NCI-H2171 (cell line): ENCODE measurements at regions not wholly inside any gene's neighbourhood (a gene's known extent, or its start where the extent isn't known, plus 50 kb on each side); places are given as distances from the start of the nearest gene placed in this dataset.
"Not testable (repeated sequence)": the region's sequence is repeated elsewhere in the genome, so short reads cannot be mapped to it uniquely, and the experiment has no call there.

Experiments used
- DNase-seq: peaks from one replicate; lab custom pipeline; 2025; lab: John Stamatoyannopoulos, UW

- no peak for DNase-seq
Measured at GRCh38 chr10:64023926-64024470, 502.8 kb downstream of the REEP3 start.

- no peak for DNase-seq
Measured at GRCh38 chr10:64033711-64034110, 512.5 kb downstream of the REEP3 start.

- no peak for DNase-seq
Measured at GRCh38 chr10:64036321-64036930, 515.2 kb downstream of the REEP3 start.

- DNase-seq = no peak
Measured at GRCh38 chr10:64037071-64037661, 516.0 kb downstream of the REEP3 start.

GRCh38 chr10:64038107-64038506, 516.9 kb downstream of the REEP3 start:
- DNase-seq = no peak

- no peak for DNase-seq
Measured at GRCh38 chr10:64039198-64039597, 518.0 kb downstream of the REEP3 start.

- no peak for DNase-seq
Measured at GRCh38 chr10:64040781-64041180, 519.6 kb downstream of the REEP3 start.

- peak; percentile 27 for DNase-seq
Measured at GRCh38 chr10:64041185-64041988, 520.2 kb downstream of the REEP3 start.

- DNase-seq = no peak
Measured at GRCh38 chr10:64041989-64042490, 520.8 kb downstream of the REEP3 start.

GRCh38 chr10:64044098-64044497, 522.9 kb downstream of the REEP3 start:
- DNase-seq = no peak

GRCh38 chr10:64044957-64045632, 523.9 kb downstream of the REEP3 start:
- not testable (repeated sequence) for DNase-seq

- DNase-seq = no peak
Measured at GRCh38 chr10:64054392-64054791, 533.2 kb downstream of the REEP3 start.

GRCh38 chr10:64059884-64060283, 538.7 kb downstream of the REEP3 start:
- DNase-seq = no peak

GRCh38 chr10:64060389-64060788, 539.2 kb downstream of the REEP3 start:
- no peak for DNase-seq

- no peak for DNase-seq
Measured at GRCh38 chr10:64062793-64063192, 541.6 kb downstream of the REEP3 start.

GRCh38 chr10:64067009-64067606, 545.9 kb downstream of the REEP3 start:
- DNase-seq = no peak

GRCh38 chr10:64067859-64068258, 546.7 kb downstream of the REEP3 start:
- DNase-seq = no peak

- no peak for DNase-seq
Measured at GRCh38 chr10:64070241-64070640, 549.0 kb downstream of the REEP3 start.

GRCh38 chr10:64071218-64071617, 550.0 kb downstream of the REEP3 start:
- DNase-seq = no peak

- no peak for DNase-seq
Measured at GRCh38 chr10:64075604-64076003, 554.4 kb downstream of the REEP3 start.

- no peak for DNase-seq
Measured at GRCh38 chr10:64076322-64076940, 555.2 kb downstream of the REEP3 start.
